Endothelial cell of umbilical vein (primary cell): ENCODE measurements at regions not wholly inside any gene's neighbourhood (a gene's known extent, or its start where the extent isn't known, plus 50 kb on each side); places are given as distances from the start of the nearest gene placed in this dataset.
A peak's percentile ranks its signal among the peaks of the same experiment; 100 is the strongest.

Experiments used
- BruUV-seq: library from RNA; stranded (reverse); fragments of 400-500 nt; replicated peaks from 2 replicates; lab custom pipeline; 2021; lab: Mats Ljungman, UMichigan
- CTCF ChIA-PET: fragments of 300-600, 350-600 bp; sonication (Branson Sonifier 250); formaldehyde crosslinking; loops from one replicate; lab custom pipeline; 2021; ENCODE audit warnings: antibody characterized with exemption, inconsistent platforms; lab: Charles Lee
- POLR2A ChIA-PET: fragments of 300-600, 350-600 bp; sonication (Branson Sonifier 250); formaldehyde crosslinking; loops from one replicate; lab custom pipeline; 2021; ENCODE audit warnings: antibody characterized with exemption, inconsistent platforms; lab: Charles Lee
- DNase-seq: peaks from one replicate; pipeline ENCODE4 v3.0.0-alpha.2; 2011; ENCODE audit warnings: low read depth, low spot score
- FAIRE-seq: peaks from 2 replicates; lab custom pipeline; 2011; peaks lifted over from hg19 to GRCh38; lab: Jason Lieb, UNC
- H2AFZ ChIP-seq: 2 replicates; pipeline ENCODE4 v1.6.0; 2012; ENCODE audit warnings: low read depth, low read length, control low read depth, inconsistent platforms
- H3K27ac ChIP-seq: 2 replicates; pipeline ENCODE4 v1.5.1; 2011; ENCODE audit warnings: low read depth, mild to moderate bottlenecking, control low read depth, low read length, moderate library complexity; ENCODE audit not compliant: insufficient read depth
- H3K27me3 ChIP-seq, 2 experiments: 2 replicates each; pipeline versions ENCODE4 v1.6.0 to v1.6.1; 2011; ENCODE audit warnings: low read length in 2 of 2, mixed read lengths in 1 of 2; ENCODE audit not compliant: control insufficient read depth in 2 of 2, insufficient read depth in 2 of 2
- H3K36me3 ChIP-seq, 2 experiments: 2 replicates in 1 of 2; 3 replicates in 1 of 2; pipeline ENCODE4 v1.5.1; 2011; ENCODE audit warnings: low read length in 2 of 2, mild to moderate bottlenecking in 1 of 2, moderate library complexity in 1 of 2; ENCODE audit not compliant: control insufficient read depth in 2 of 2, insufficient read depth in 2 of 2; ENCODE audit errors: extremely low read depth in 1 of 2
- H3K4me1 ChIP-seq: 3 replicates; pipeline ENCODE4 v1.5.1; 2011; ENCODE audit warnings: mild to moderate bottlenecking, low read length; ENCODE audit not compliant: control insufficient read depth, insufficient read depth; ENCODE audit errors: extremely low read depth
- H3K4me2 ChIP-seq: 2 replicates; pipeline ENCODE4 v1.6.1; 2011; ENCODE audit warnings: low read length, control low read depth, mixed read lengths; ENCODE audit not compliant: insufficient read depth
- H3K4me3 ChIP-seq, 3 experiments: fragments of 200-600 bp in 1 of 3; sonication (generic), shearing (Covaris generic) in 1 of 3; replicated peaks in 1 of 3; 2 replicates each; pipeline ENCODE4 v1.5.1; 2011 to 2016; ENCODE audit warnings: control low read depth in 3 of 3, low read length in 3 of 3, mild to moderate bottlenecking in 2 of 3, inconsistent platforms in 1 of 3, low read depth in 1 of 3, moderate library complexity in 1 of 3; ENCODE audit not compliant: insufficient read depth in 1 of 3
- H3K79me2 ChIP-seq: 2 replicates; pipeline ENCODE4 v1.6.0; 2012; ENCODE audit warnings: low read length, inconsistent platforms; ENCODE audit not compliant: control insufficient read depth, insufficient read depth
- H3K9ac ChIP-seq: replicated peaks from 2 replicates; pipeline ENCODE3; 2011; ENCODE audit warnings: low read length, control low read depth; ENCODE audit not compliant: insufficient read depth; ENCODE audit errors: extremely low read depth
- H3K9me1 ChIP-seq: replicated peaks from 3 replicates; pipeline ENCODE4 v1.6.0; 2011; ENCODE audit warnings: mild to moderate bottlenecking, low read length; ENCODE audit not compliant: control insufficient read depth, insufficient read depth; ENCODE audit errors: extremely low read depth
- H3K9me3 ChIP-seq: replicated peaks from 2 replicates; pipeline ENCODE4 v1.5.1; 2012; ENCODE audit warnings: low read length, inconsistent platforms; ENCODE audit not compliant: control insufficient read depth, insufficient read depth
- H4K20me1 ChIP-seq: replicated peaks from 2 replicates; pipeline ENCODE3; 2011; ENCODE audit warnings: mild to moderate bottlenecking, low read length; ENCODE audit not compliant: control insufficient read depth, insufficient read depth; ENCODE audit errors: extremely low read depth
- CTCF ChIP-seq, 2 donors: IDR thresholded peaks; 1 replicate in 1 of 2; 2 replicates in 1 of 2; pipeline ENCODE4 v1.5.1; 2011; ENCODE audit warnings: low read length in 2 of 2, mild to moderate bottlenecking in 2 of 2, moderate library complexity in 2 of 2, control low read depth in 1 of 2, inconsistent platforms in 1 of 2, low read depth in 1 of 2; ENCODE audit not compliant: insufficient read depth in 1 of 2; ENCODE audit errors: extremely low read depth in 1 of 2
- EZH2 ChIP-seq: IDR thresholded peaks from 2 replicates; pipeline ENCODE4 v1.6.1; 2012; ENCODE audit warnings: borderline replicate concordance, low read depth, mild to moderate bottlenecking, moderate library complexity, low read length, inconsistent platforms; ENCODE audit not compliant: severe bottlenecking
- FOS ChIP-seq: IDR thresholded peaks from 2 replicates; pipeline ENCODE4 v1.6.1; 2011; ENCODE audit warnings: mild to moderate bottlenecking, low read length, moderate library complexity, borderline replicate concordance; ENCODE audit not compliant: insufficient read depth
- GATA2 ChIP-seq: IDR thresholded peaks from 2 replicates; pipeline ENCODE4 v1.7.0; 2011; ENCODE audit warnings: low read depth, mild to moderate bottlenecking, moderate library complexity, mixed read lengths, low read length; ENCODE audit not compliant: insufficient read length, insufficient read depth
- JUN ChIP-seq: IDR thresholded peaks from 2 replicates; pipeline ENCODE4 v1.6.1; 2011; ENCODE audit warnings: borderline replicate concordance, low read depth; ENCODE audit not compliant: insufficient read length, insufficient read depth
- MAX ChIP-seq: IDR thresholded peaks from 2 replicates; pipeline ENCODE4 v1.6.1; 2011; ENCODE audit not compliant: insufficient read depth, insufficient read length
- MYC ChIP-seq: IDR thresholded peaks from one replicate; pipeline ENCODE4 v1.6.1; 2011; ENCODE audit warnings: mild to moderate bottlenecking, low read depth, low read length
- POLR2AphosphoS5 ChIP-seq: IDR thresholded peaks from 2 replicates; pipeline ENCODE4 v1.6.1; 2012; ENCODE audit warnings: low read depth, mild to moderate bottlenecking, control low read depth, low read length, moderate library complexity; ENCODE audit not compliant: insufficient read depth
- dilution Hi-C: fragments of 300-500 bp; cut with MboI; formaldehyde crosslinking; loops from one replicate; pipeline ENCODE4 v1.15.0; 2019; ENCODE audit warnings: low sequenced_read_pairs; ENCODE audit not compliant: extremely low pct_ligation_motif_present
- intact Hi-C: fragments of 100-400 bp; cut with micrococcal nuclease; formaldehyde crosslinking; loops from one replicate; pipeline ENCODE4 v1.10.0; 2022

- Histone ChIP-seq H3K9ac (no peak overlapping the region), H3K9me3 (no peaks in the 10 kb centered on the region), H3K4me2 (no peak overlapping the region), H3K27ac (no peak overlapping the region), H2AFZ (no peak overlapping the region), H3K4me1 (no peaks in the 10 kb centered on the region), H4K20me1 (no peaks in the 10 kb centered on the region), H3K9me1 (no peaks in the 10 kb centered on the region), H3K4me3 (no peak overlapping the region), H3K27me3 (no peaks in the 10 kb centered on the region), H3K79me2 (no peaks in the 10 kb centered on the region), H3K36me3 (no peaks in the 10 kb centered on the region)
- POLR2A ChIA-PET: no interaction called here
- BruUV-seq: no TSS peak
- CTCF ChIA-PET: no interaction called here
- FAIRE-seq (peak; percentile 24), DNase-seq (no peak)
- TF ChIP-seq MAX (no peak), POLR2AphosphoS5 (no peak), FOS (no peak), CTCF (IDR thresholded peaks at IDR 0.05; ENCODE audit: extremely low read depth in 1 of 2, insufficient read depth in 1 of 2, low read depth in 1 of 2, low read length in 2 of 2) (no peak), MYC (no peak), JUN (no peak), EZH2 (no peak), GATA2 (no peak)
- intact Hi-C loops (no loop called here), dilution Hi-C loops (no loop called here)
Measured at GRCh38 chr13:85879014-85879413, 79.8 kb upstream of the SLITRK6 start.
